ENCODE measurements at regions not wholly inside any gene's neighbourhood (a gene's known extent, or its start where the extent isn't known, plus 50 kb on each side); places are given as distances from the start of the nearest gene placed in this dataset.

DNA sequence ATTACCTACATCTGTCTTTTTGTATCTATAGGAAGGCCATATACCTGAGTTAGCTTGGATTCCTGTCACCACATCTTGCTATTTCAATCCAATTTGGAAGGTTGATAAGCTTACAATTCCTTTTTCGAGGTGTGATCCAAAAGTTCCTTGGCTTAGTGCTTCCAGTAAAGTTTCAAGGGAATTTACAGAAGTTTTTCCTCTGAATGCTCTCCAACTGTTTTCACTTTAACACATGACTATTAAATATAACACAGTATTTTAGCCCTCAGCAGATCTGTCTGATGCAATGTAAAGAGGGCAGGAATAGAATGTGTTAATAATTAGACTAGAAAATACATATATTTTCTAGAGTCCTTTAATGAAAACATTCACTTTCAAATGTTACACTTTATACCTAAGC is 171.4 kb downstream of the DKK1 start:
- POLR2A ChIA-PET, result interaction anchor here (1.2 to 6.0 kb wide), 2 partner anchors 130 to 168 kb away, joined by 4 to 110 read pairs; partner anchors contain the start of gene DKK1
- H3K4me3 ChIP-seq (ENCODE audit: low read depth, low read length), result no peak overlapping the region
- DNase-seq (ENCODE audit: low read depth, low spot score), result no peak
- CTCF ChIA-PET, result interaction anchor here (1.1 to 10.0 kb wide), 3 partner anchors 19 to 173 kb away, joined by 3 to 462 read pairs (median 66); partner anchors contain the start of gene DKK1
- no peak for TF ChIP-seq CTCF (IDR thresholded peaks at IDR 0.05; ENCODE audit: insufficient read depth, low read length, missing control alignments)

GRCh38 chr10:52486840-52487611 is 172.9 kb downstream of the DKK1 start:
- DNase-seq (ENCODE audit: low read depth, low spot score), result peak; percentile 82
- no peak overlapping the region for H3K4me3 ChIP-seq (ENCODE audit: low read depth, low read length)
- POLR2A ChIA-PET, result interaction anchor here (0.6 to 6.0 kb wide), 5 partner anchors 28 to 170 kb away, joined by 3 to 110 read pairs (median 4); partner anchors contain the start of gene DKK1
- TF ChIP-seq CTCF (IDR thresholded peaks at IDR 0.05; ENCODE audit: insufficient read depth, low read length, missing control alignments), result no peak
- CTCF ChIA-PET, result interaction anchor here (1.6 to 10.0 kb wide), 6 partner anchors 16 to 174 kb away, joined by 4 to 462 read pairs (median 22); partner anchors contain the start of gene DKK1

DNA sequence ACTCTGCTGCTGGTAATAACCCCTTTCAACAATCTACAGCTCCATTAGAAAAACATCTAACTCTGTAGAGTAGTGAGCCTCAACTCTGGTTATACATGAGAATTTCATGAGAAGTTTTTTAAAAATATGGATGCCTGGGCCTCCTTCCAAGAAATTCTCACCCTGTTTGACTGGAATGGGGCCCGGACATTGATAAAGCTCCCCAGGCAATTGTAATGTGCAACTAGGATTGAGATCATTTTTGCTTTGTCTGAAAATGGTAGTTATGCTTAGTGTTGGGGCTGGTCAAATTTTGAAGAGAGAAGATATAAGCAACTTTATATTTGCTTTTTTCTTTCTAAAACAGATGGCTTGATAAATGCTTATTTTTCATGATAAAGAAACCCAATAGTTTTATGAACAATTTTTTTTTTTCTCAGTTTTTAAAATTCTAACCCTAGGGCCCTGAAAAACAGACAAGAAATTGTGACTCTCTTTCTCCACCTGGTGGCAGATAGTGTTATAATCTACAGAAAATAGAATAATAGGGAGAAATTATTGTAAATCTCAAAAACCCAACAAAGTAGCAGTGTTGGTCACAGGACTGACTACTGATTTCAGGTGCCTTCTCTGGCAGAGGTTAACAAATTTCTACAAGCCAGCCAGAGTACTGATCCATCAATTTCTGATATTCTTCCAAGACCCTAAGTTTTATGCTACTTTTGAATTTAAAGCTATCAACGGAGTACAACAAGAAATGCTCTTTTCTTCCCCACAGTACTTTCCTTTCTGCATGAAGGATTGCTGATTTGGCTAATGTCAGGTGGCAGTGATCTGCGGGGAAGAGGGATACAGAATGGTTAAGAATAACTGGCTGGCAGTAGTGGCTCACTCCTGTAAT is 174.8 kb downstream of the DKK1 start:
- no peak overlapping the region for H3K4me3 ChIP-seq (ENCODE audit: low read depth, low read length)
- POLR2A ChIA-PET, result interaction anchor here (1.5 to 6.0 kb wide), 3 partner anchors 166 to 178 kb away, joined by 3 to 110 read pairs (median 13); partner anchors contain the start of gene DKK1
- CTCF ChIA-PET, result interaction anchor here (0.7 to 10.0 kb wide), 25 partner anchors 10 to 190 kb away, joined by 3 to 462 read pairs (median 5); partner anchors contain the start of gene DKK1
- no peak for DNase-seq (ENCODE audit: low read depth, low spot score)
- peak; percentile 14 for TF ChIP-seq CTCF (IDR thresholded peaks at IDR 0.05; ENCODE audit: insufficient read depth, low read length, missing control alignments)

- no peak for DNase-seq (ENCODE audit: low read depth, low spot score)
- POLR2A ChIA-PET, result interaction anchor here (0.6 to 1.8 kb wide), 2 partner anchors 171 to 177 kb away, joined by 3 to 10 read pairs; partner anchors contain the start of gene DKK1
- CTCF ChIA-PET, result interaction anchor here (1.5 to 10.0 kb wide), 5 partner anchors 12 to 178 kb away, joined by 3 to 462 read pairs (median 6); partner anchors contain the start of gene DKK1
- no peak for TF ChIP-seq CTCF (IDR thresholded peaks at IDR 0.05; ENCODE audit: insufficient read depth, low read length, missing control alignments)
- H3K4me3 ChIP-seq (ENCODE audit: low read depth, low read length), result no peak overlapping the region
Observed at GRCh38 chr10:52491246-52491995, 177.3 kb downstream of the DKK1 start.

GRCh38 chr10:52499281-52499680 is 185.2 kb downstream of the DKK1 start:
- no peak for TF ChIP-seq CTCF (IDR thresholded peaks at IDR 0.05; ENCODE audit: insufficient read depth, low read length, missing control alignments)
- no peak for DNase-seq (ENCODE audit: low read depth, low spot score)
- no peak overlapping the region for H3K4me3 ChIP-seq (ENCODE audit: low read depth, low read length)
- POLR2A ChIA-PET, result no interaction called here
- CTCF ChIA-PET, result interaction anchor here (1.4 to 1.5 kb wide), 2 partner anchors 10 to 67 kb away, joined by 5 to 8 read pairs; no protein-coding TSS in a partner anchor
